Mucosa of rectum (tissue), 2 donors: ENCODE measurements at regions not wholly inside any gene's neighbourhood (a gene's known extent, or its start where the extent isn't known, plus 50 kb on each side); places are given as distances from the start of the nearest gene placed in this dataset.
A peak's percentile ranks its signal among the peaks of the same experiment; 100 is the strongest.
"Not testable (repeated sequence)": the region's sequence is repeated elsewhere in the genome, so short reads cannot be mapped to it uniquely, and the experiment has no call there.

ENCODE experiments used
- H3K27ac ChIP-seq, 2 donors: one replicate each; pipeline ENCODE4 v1.7.0; 2013; ENCODE audit warnings: inconsistent platforms in 2 of 2, low read depth in 2 of 2, low read length in 2 of 2
- H3K27me3 ChIP-seq, 2 donors: one replicate each; pipeline ENCODE4 v1.7.0; 2013; ENCODE audit warnings: low read length in 2 of 2; ENCODE audit not compliant: control insufficient read depth in 2 of 2, insufficient read depth in 2 of 2
- H3K36me3 ChIP-seq, 2 donors: one replicate each; pipeline ENCODE4 v1.7.0; 2013; ENCODE audit warnings: low read length in 2 of 2; ENCODE audit not compliant: control insufficient read depth in 2 of 2, insufficient read depth in 2 of 2
- H3K4me1 ChIP-seq, 2 donors: one replicate each; pipeline ENCODE4 v1.7.0; 2013; ENCODE audit warnings: low read length in 2 of 2, mild to moderate bottlenecking in 1 of 2; ENCODE audit not compliant: control insufficient read depth in 2 of 2, insufficient read depth in 2 of 2
- H3K4me3 ChIP-seq, 2 donors: one replicate each; pipeline ENCODE4 v1.7.0; 2013; ENCODE audit warnings: low read length in 2 of 2
- H3K9ac ChIP-seq, 2 donors: one replicate each; pipeline ENCODE4 v1.7.0; 2013; ENCODE audit warnings: low read length in 2 of 2, low read depth in 1 of 2, mild to moderate bottlenecking in 1 of 2
- H3K9me3 ChIP-seq, 2 donors: one replicate each; pipeline ENCODE4 v1.7.0; 2013; ENCODE audit warnings: low read length in 2 of 2; ENCODE audit not compliant: control insufficient read depth in 2 of 2
- donor health status: healthy.
- donor health status: Normal muscosa, but diverticular disease.

DNA sequence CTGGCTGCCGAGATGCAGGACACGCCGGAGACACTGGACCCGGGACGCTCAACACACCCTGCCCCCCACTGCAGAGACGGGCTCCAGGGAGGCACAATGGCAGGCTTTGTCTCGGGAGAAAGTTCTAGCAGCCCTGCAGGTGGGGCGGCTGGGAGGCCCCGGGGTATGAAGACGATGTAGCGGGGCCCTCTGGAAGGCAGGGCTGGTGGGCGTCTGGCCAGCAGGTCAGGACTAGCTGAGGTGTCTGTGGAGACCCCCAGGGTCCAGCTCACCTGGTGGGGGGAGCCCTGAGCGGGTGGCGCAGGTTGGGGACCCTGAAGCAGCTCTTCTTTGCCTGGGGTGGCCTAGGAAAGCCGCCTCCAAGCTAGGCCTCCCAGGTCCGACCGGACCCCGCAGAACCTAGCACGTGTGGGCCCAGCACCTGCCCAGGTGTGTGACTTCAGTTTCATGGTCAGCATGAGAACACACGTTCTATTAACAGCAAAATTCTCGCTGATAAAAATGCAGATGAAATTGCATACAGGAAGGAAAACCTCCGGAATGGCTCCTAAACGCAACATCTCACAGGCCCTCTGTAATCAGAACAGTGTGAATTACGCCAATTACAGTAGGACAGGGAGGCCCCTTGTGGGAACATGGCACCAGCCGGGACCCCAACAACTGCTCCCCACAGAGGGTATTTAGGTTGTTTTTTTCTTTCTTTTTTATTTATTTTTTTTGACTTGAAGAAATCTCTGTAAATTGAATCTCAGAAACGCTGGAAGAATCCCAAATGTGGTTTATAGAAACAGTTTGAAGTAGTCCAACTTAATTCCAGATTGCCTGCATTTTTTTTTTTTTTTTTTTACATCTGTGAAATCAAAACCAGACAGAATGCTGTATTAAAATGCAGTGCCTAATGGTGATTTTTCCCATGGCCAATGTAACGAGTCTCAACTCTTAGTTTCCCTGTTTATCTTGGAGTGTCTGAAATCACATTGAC, 195.6 kb upstream of the ZNF469 start:
- not testable (repeated sequence) for H3K27me3 ChIP-seq, H3K9me3 ChIP-seq, H3K27ac ChIP-seq, H3K4me1 ChIP-seq, H3K4me3 ChIP-seq, H3K9ac ChIP-seq, H3K36me3 ChIP-seq

DNA sequence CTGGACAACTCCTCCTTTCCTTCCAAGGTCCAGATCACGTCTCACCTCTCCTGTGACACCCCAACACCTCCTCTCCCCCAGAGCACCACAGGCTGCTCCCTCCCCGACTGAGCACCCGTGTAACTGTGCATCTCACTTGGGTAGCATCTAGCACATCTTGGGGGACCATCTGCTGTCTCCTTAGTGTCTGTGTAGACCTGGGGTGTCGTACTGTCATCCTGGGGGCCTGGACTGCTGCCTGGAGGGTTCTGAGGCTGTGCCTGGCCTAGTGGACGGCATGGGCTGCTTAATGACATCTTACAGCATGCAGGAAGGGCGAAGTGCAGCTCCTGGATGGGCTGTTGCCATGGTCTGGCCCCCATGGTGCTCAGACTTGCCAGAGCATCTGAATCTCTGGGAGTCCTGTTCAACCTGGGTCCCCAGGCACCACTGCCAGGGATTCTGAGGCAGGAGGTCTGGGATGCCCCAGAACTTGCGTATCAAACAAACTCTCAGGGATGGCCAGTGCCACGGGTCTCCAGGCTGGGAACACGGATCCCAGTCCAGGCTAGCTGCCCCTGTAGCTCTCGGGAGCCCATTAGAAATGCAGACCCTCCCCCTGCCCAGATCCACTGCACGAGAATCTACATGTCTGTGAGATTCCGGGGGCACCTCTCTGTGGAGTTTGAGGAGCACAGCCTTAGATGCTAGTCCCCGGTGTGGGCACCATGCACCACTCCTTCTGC, 194.4 kb upstream of the ZNF469 start:
- H3K4me1 ChIP-seq, H3K27ac ChIP-seq, H3K9me3 ChIP-seq, H3K4me3 ChIP-seq, H3K27me3 ChIP-seq, H3K9ac ChIP-seq, H3K36me3 ChIP-seq: not testable (repeated sequence)

DNA sequence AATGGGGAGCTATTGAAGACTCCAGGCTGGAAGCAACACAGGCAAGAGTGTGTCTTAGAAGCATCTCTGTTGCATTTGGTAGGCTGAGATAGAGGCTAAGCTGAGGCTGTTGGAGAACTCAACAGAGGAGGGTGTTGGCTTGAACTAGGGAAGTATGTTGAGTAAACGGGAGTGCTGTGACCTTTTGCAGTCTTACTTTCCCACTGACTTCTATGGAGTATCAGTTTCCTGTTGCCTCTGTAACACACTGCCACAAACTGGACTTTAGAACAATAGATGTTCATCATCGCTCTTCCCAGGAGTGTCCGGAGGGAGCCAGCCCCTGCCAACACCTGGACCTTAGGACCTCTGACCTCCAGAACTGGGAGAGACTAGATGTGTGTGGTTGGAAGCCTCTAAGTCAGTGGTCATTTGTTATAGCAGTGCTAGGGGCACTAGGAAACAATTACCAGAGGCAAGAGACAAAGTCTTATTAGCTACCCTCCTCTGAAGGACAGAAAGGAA, 192.1 kb upstream of the ZNF469 start:
- not testable (repeated sequence) for H3K36me3 ChIP-seq, H3K9ac ChIP-seq, H3K4me3 ChIP-seq, H3K9me3 ChIP-seq, H3K27ac ChIP-seq, H3K4me1 ChIP-seq
- peaks cover 2 to 12% of the 10 kb centered on the region in 2 donors for H3K27me3 ChIP-seq

DNA sequence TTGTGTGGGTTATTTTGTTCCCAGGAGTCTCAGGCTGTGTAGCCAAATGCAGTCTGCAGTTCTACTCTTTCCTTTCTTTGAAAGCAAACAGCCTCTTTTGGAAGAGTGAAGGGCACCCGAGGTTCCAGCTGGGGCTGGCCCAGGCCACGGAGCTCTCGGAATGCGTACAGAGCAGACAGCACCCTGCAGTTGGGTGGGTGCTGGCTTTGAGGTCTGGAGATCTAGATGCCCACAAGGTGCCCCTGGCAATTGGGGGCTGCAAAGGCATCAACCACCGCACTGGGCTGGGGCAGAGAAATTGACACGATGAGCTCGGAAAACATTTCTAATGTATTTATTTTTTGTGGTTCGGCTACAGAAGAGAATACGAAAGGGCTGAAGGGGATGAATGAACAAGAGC, 191.6 kb upstream of the ZNF469 start:
- H3K27me3 ChIP-seq, result peaks cover 6 to 12% of the 10 kb centered on the region in 2 donors
- not testable (repeated sequence) for H3K9me3 ChIP-seq, H3K27ac ChIP-seq, H3K4me3 ChIP-seq, H3K9ac ChIP-seq, H3K36me3 ChIP-seq, H3K4me1 ChIP-seq

DNA sequence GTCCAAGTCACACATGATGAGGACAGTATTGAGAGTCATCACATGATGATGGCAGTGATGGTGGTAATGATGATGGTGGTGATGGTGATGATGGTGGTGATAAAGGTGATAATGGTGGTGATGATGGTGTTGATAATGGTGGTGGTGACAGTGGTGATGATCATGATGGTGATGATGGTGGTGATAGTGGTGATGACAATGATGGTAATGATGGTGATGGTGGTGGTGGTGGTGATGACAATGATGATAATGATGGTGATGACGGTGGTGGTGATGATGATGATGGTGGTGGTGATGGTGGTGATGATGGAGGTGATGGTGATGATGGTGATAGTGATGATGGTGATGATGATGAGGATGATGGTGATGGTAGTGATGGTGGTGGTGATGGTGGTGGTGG, 190.2 kb upstream of the ZNF469 start:
- peaks cover 6 to 12% of the 10 kb centered on the region in 2 donors for H3K27me3 ChIP-seq
- H3K4me1 ChIP-seq, result peaks cover 0 to 6% of the 10 kb centered on the region in 2 donors
- H3K36me3 ChIP-seq, result no peaks in the 10 kb centered on the region
- H3K4me3 ChIP-seq, result no peak overlapping the region
- H3K27ac ChIP-seq, result no peak overlapping the region
- no peaks in the 10 kb centered on the region for H3K9me3 ChIP-seq
- no peak overlapping the region for H3K9ac ChIP-seq

DNA sequence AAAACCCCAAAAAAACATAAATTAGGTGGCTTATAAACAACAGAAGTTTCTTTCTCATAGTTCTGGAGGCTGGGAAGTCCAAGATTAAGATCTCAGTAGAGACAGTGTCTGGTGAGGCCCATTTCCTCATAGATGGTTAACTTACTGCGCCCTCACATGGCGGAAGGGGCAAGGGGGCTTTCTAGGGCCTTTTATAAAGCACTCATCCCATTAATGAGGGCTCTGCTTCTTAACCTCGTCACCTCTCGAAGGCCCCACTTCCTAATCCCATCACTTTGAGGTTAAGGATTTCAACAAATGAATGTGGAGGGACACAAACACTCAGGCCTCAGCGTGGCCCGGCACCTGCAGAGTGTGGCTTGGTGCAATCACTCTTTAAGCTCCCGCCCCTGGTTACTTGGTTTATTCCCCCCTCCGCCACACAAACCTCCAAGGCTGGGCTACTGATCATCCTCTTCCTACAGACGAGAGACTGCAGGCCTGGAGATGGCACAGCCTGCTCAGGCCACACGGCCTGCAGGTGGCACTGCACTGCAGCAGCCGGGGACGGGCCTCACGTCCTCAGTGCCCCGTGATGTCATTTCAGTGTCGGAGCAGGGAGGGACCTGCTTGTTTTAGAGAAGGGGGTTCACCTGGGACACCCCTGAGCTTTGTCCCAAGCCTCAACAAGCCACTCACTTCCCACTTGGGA, 188.9 kb upstream of the ZNF469 start:
- H3K4me3 ChIP-seq, H3K9me3 ChIP-seq, H3K27ac ChIP-seq, H3K36me3 ChIP-seq, H3K9ac ChIP-seq, H3K4me1 ChIP-seq: not testable (repeated sequence)
- peaks cover 6 to 12% of the 10 kb centered on the region in 2 donors for H3K27me3 ChIP-seq

DNA sequence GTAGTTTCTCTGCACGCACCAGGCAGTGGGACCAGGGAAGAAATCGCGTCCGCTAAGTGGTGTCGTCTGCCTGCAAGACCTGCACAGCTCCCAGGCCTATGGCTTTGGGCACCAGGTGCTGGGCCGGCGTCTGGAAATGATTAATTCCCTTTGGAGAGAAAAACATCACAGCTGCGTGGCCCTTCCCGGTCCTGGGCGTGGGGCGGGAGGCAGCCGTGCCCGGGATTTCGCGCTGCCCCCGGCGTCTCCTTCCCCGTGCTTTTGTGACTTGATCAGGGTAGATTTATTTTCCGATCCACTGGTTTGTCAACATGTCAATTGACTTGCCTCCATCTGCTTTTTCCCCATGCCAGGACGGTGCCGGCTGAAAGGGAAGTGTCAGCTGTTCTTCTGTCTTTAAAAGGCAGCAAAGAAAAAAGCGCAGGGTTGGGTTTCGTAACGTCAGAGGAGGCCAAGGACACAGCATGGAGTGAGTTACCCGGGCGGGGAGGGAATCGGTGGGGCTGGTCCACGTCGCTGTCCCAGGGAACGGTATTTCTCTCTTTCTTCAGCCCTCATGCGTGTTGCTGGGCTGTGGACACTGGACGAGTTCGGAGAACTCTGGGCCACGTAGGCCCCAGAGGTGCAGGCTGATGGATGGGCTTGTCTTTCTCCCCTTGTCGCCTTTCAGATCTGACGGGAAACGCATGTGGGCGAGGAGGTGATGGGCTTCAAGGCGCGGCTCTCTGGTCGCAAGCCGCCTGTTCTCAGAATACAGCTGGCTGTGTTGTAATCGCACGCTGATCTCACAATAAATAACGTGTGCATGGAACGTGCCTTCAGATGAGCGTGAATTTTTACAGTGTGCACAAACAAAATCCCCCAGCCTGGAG, 188.1 kb upstream of the ZNF469 start:
- Histone ChIP-seq H3K4me3 (no peak overlapping the region), H3K27me3 (peaks cover 6 to 12% of the 10 kb centered on the region in 2 donors), H3K9me3 (no peaks in the 10 kb centered on the region), H3K27ac (no peak overlapping the region), H3K9ac (peak overlapping the region in 1 of 2 donors; percentile 26), H3K36me3 (no peaks in the 10 kb centered on the region), H3K4me1 (peaks cover 0 to 6% of the 10 kb centered on the region in 2 donors)

DNA sequence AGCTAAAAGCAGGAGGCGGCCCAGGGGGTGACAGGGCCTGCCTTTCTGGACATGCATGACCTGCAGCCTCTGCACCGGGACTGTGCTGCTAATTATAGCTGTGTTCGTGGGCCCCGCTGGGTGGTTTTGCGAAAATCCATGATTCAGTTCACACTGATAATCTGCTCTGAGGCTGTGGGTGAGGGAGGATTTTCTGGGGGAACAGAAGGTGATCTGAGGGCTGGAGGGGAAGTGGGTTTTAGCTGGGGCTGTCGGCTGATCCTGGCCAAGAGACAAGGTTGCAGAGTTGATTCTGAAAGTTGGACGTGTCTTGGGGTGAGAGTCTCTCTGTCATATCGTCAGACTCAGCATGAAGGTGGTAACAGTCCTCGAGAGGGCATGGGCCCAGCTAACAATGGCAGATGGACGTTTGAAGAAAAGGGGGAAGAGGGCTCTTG, 187.5 kb upstream of the ZNF469 start:
- Histone ChIP-seq H3K4me1 (peaks cover 0 to 6% of the 10 kb centered on the region in 2 donors), H3K9me3 (no peaks in the 10 kb centered on the region), H3K9ac (no peak overlapping the region), H3K27ac (no peak overlapping the region), H3K27me3 (peaks cover 6 to 12% of the 10 kb centered on the region in 2 donors), H3K36me3 (no peaks in the 10 kb centered on the region), H3K4me3 (no peak overlapping the region)

DNA sequence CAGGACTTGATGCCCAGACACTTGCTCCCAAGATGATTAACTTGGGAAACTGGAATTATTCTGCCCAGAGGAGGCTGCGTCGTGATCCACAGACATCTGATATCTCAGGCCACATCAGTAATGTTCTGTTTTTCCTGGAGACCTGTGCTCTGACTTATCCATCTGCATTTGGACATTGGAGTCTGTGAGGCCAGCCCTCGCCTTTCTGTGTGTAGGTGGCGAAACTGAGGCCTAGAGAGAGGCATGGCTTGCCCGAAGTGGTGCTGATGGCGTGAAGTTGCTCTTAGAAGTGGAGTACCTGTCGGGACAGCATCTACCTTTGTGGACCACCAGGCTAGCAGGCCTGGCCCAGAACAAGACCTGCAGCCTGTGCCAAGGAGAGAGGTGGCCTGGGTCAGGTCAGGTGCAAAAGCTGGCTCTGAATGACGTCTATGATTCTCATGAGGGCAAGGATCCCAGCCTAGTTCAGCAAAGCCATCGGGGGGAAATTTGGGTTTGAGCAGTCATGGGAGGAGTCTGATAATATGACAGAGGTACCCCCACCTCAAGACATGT, 186.8 kb upstream of the ZNF469 start:
- no peak overlapping the region for H3K4me3 ChIP-seq
- H3K9me3 ChIP-seq, result no peaks in the 10 kb centered on the region
- no peaks in the 10 kb centered on the region for H3K36me3 ChIP-seq
- H3K27ac ChIP-seq, result no peak overlapping the region
- H3K27me3 ChIP-seq, result peaks cover 6 to 12% of the 10 kb centered on the region in 2 donors
- no peak overlapping the region for H3K9ac ChIP-seq
- H3K4me1 ChIP-seq, result peaks cover 0 to 6% of the 10 kb centered on the region in 2 donors
